ENCODE measurements at regions not wholly inside any gene's neighbourhood (a gene's known extent, or its start where the extent isn't known, plus 50 kb on each side); places are given as distances from the start of the nearest gene placed in this dataset.

GRCh38 chr14:100400115-100400514, 77.0 kb downstream of the SLC25A47 start:
- no peak for TF ChIP-seq SUZ12 (IDR thresholded peaks at IDR 0.05; ENCODE audit: extremely low read depth, insufficient read depth, insufficient read length)
- TF ChIP-seq YY1 (IDR thresholded peaks at IDR 0.05; ENCODE audit: insufficient read depth, insufficient read length) = no peak
- no peak for TF ChIP-seq ZNF274 (IDR thresholded peaks at IDR 0.05; ENCODE audit: low read depth, low read length)

Measured in NT2/D1 (cell line).